ENCODE measurements at regions not wholly inside any gene's neighbourhood (a gene's known extent, or its start where the extent isn't known, plus 50 kb on each side); places are given as distances from the start of the nearest gene placed in this dataset.

- Histone ChIP-seq H3K4me2 (no peak overlapping the region), H3K9me3 (ENCODE audit: low read depth) (no peaks in the 10 kb centered on the region), H3K4me1 (ENCODE audit: insufficient read depth) (no peaks in the 10 kb centered on the region), H2AFZ (no peak overlapping the region), H3K79me2 (no peaks in the 10 kb centered on the region), H3K27ac (no peak overlapping the region), H3K36me3 (replicated peaks; ENCODE audit: insufficient read depth, low read depth) (no peaks in the 10 kb centered on the region), H3K9me2 (replicated peaks; ENCODE audit: insufficient read depth) (no peaks in the 10 kb centered on the region), H3K27me3 (no peaks in the 10 kb centered on the region), H3K4me3 (no peak overlapping the region), H4K20me1 (ENCODE audit: insufficient read depth, poor library complexity, severe bottlenecking) (no peaks in the 10 kb centered on the region)
- 81% methylated on average over 3 of the region's 3 CpGs for WGBS (ENCODE audit: low lambda C conversion rate, missing lambda C conversion rate)
- TF ChIP-seq EZH2phosphoT487 (IDR thresholded peaks at IDR 0.05; ENCODE audit: low read depth, severe bottlenecking, unreplicated experiment) = no peak
- no peak for TF ChIP-seq CTCF (IDR thresholded peaks at IDR 0.05; ENCODE audit: poor library complexity)
- TF ChIP-seq EZH2 (IDR thresholded peaks at IDR 0.05; ENCODE audit: borderline replicate concordance) = no peak
- no peak for DNase-seq (ENCODE audit: low spot score)
These were observed 335.8 kb upstream of the E2F7 start for GRCh38 chr12:77401064-77401769.

- H3K27me3 ChIP-seq = no peaks in the 10 kb centered on the region
- TF ChIP-seq EZH2phosphoT487 (IDR thresholded peaks at IDR 0.05; ENCODE audit: low read depth, severe bottlenecking, unreplicated experiment) (no peak), CTCF (IDR thresholded peaks at IDR 0.05; ENCODE audit: poor library complexity) (no peak), EZH2 (IDR thresholded peaks at IDR 0.05; ENCODE audit: borderline replicate concordance) (no peak)
- no peaks in the 10 kb centered on the region for H3K9me2 ChIP-seq (replicated peaks; ENCODE audit: insufficient read depth)
- H3K36me3 ChIP-seq (replicated peaks; ENCODE audit: insufficient read depth, low read depth) = no peaks in the 10 kb centered on the region
- DNase-seq (ENCODE audit: low spot score) = no peak
- H3K4me1 ChIP-seq (ENCODE audit: insufficient read depth) = no peaks in the 10 kb centered on the region
- 87% methylated on average over 10 of the region's 10 CpGs for WGBS (ENCODE audit: low lambda C conversion rate, missing lambda C conversion rate)
- H4K20me1 ChIP-seq (ENCODE audit: insufficient read depth, poor library complexity, severe bottlenecking) = no peaks in the 10 kb centered on the region
- H3K79me2 ChIP-seq = no peaks in the 10 kb centered on the region
- no peaks in the 10 kb centered on the region for H3K9me3 ChIP-seq (ENCODE audit: low read depth)
- H3K27ac ChIP-seq = no peak overlapping the region
- H3K4me2 ChIP-seq = no peak overlapping the region
- H2AFZ ChIP-seq = no peak overlapping the region
- H3K4me3 ChIP-seq = no peak overlapping the region
These were observed 327.2 kb upstream of the E2F7 start for GRCh38 chr12:77392467-77393088.

GRCh38 chr12:77388445-77389265 lies 323.3 kb upstream of the E2F7 start:
- WGBS (ENCODE audit: low lambda C conversion rate, missing lambda C conversion rate) = 82% methylated on average over 2 of the region's 2 CpGs
- H2AFZ ChIP-seq = no peak overlapping the region
- no peaks in the 10 kb centered on the region for H3K9me2 ChIP-seq (replicated peaks; ENCODE audit: insufficient read depth)
- TF ChIP-seq EZH2phosphoT487 (IDR thresholded peaks at IDR 0.05; ENCODE audit: low read depth, severe bottlenecking, unreplicated experiment) (no peak), CTCF (IDR thresholded peaks at IDR 0.05; ENCODE audit: poor library complexity) (no peak), EZH2 (IDR thresholded peaks at IDR 0.05; ENCODE audit: borderline replicate concordance) (no peak)
- H3K36me3 ChIP-seq (replicated peaks; ENCODE audit: insufficient read depth, low read depth) = no peaks in the 10 kb centered on the region
- H3K27me3 ChIP-seq = no peaks in the 10 kb centered on the region
- no peak overlapping the region for H3K27ac ChIP-seq
- H4K20me1 ChIP-seq (ENCODE audit: insufficient read depth, poor library complexity, severe bottlenecking) = no peaks in the 10 kb centered on the region
- no peak overlapping the region for H3K4me2 ChIP-seq
- H3K79me2 ChIP-seq = no peaks in the 10 kb centered on the region
- no peak overlapping the region for H3K4me3 ChIP-seq
- no peak for DNase-seq (ENCODE audit: low spot score)
- H3K9me3 ChIP-seq (ENCODE audit: low read depth) = no peaks in the 10 kb centered on the region
- H3K4me1 ChIP-seq (ENCODE audit: insufficient read depth) = no peaks in the 10 kb centered on the region
